Endothelial cell of umbilical vein (primary cell): ENCODE measurements at regions not wholly inside any gene's neighbourhood (a gene's known extent, or its start where the extent isn't known, plus 50 kb on each side); places are given as distances from the start of the nearest gene placed in this dataset.

Source experiments
- BruUV-seq: library from RNA; stranded (reverse); fragments of 400-500 nt; replicated peaks from 2 replicates; lab custom pipeline; 2021; lab: Mats Ljungman, UMichigan
- CTCF ChIA-PET: fragments of 300-600, 350-600 bp; sonication (Branson Sonifier 250); formaldehyde crosslinking; loops from one replicate; lab custom pipeline; 2021; ENCODE audit warnings: antibody characterized with exemption, inconsistent platforms; lab: Charles Lee
- POLR2A ChIA-PET: fragments of 300-600, 350-600 bp; sonication (Branson Sonifier 250); formaldehyde crosslinking; loops from one replicate; lab custom pipeline; 2021; ENCODE audit warnings: antibody characterized with exemption, inconsistent platforms; lab: Charles Lee
- DNase-seq: peaks from one replicate; pipeline ENCODE4 v3.0.0-alpha.2; 2011; ENCODE audit warnings: low read depth, low spot score
- FAIRE-seq: peaks from 2 replicates; lab custom pipeline; 2011; peaks lifted over from hg19 to GRCh38; lab: Jason Lieb, UNC
- H2AFZ ChIP-seq: 2 replicates; pipeline ENCODE4 v1.6.0; 2012; ENCODE audit warnings: low read depth, low read length, control low read depth, inconsistent platforms
- H3K27ac ChIP-seq: 2 replicates; pipeline ENCODE4 v1.5.1; 2011; ENCODE audit warnings: low read depth, mild to moderate bottlenecking, control low read depth, low read length, moderate library complexity; ENCODE audit not compliant: insufficient read depth
- H3K27me3 ChIP-seq, 2 experiments: 2 replicates each; pipeline versions ENCODE4 v1.6.0 to v1.6.1; 2011; ENCODE audit warnings: low read length in 2 of 2, mixed read lengths in 1 of 2; ENCODE audit not compliant: control insufficient read depth in 2 of 2, insufficient read depth in 2 of 2
- H3K36me3 ChIP-seq, 2 experiments: 2 replicates in 1 of 2; 3 replicates in 1 of 2; pipeline ENCODE4 v1.5.1; 2011; ENCODE audit warnings: low read length in 2 of 2, mild to moderate bottlenecking in 1 of 2, moderate library complexity in 1 of 2; ENCODE audit not compliant: control insufficient read depth in 2 of 2, insufficient read depth in 2 of 2; ENCODE audit errors: extremely low read depth in 1 of 2
- H3K4me1 ChIP-seq: 3 replicates; pipeline ENCODE4 v1.5.1; 2011; ENCODE audit warnings: mild to moderate bottlenecking, low read length; ENCODE audit not compliant: control insufficient read depth, insufficient read depth; ENCODE audit errors: extremely low read depth
- H3K4me2 ChIP-seq: 2 replicates; pipeline ENCODE4 v1.6.1; 2011; ENCODE audit warnings: low read length, control low read depth, mixed read lengths; ENCODE audit not compliant: insufficient read depth
- H3K4me3 ChIP-seq, 3 experiments: fragments of 200-600 bp in 1 of 3; sonication (generic), shearing (Covaris generic) in 1 of 3; replicated peaks in 1 of 3; 2 replicates each; pipeline ENCODE4 v1.5.1; 2011 to 2016; ENCODE audit warnings: control low read depth in 3 of 3, low read length in 3 of 3, mild to moderate bottlenecking in 2 of 3, inconsistent platforms in 1 of 3, low read depth in 1 of 3, moderate library complexity in 1 of 3; ENCODE audit not compliant: insufficient read depth in 1 of 3
- H3K79me2 ChIP-seq: 2 replicates; pipeline ENCODE4 v1.6.0; 2012; ENCODE audit warnings: low read length, inconsistent platforms; ENCODE audit not compliant: control insufficient read depth, insufficient read depth
- H3K9ac ChIP-seq: replicated peaks from 2 replicates; pipeline ENCODE3; 2011; ENCODE audit warnings: low read length, control low read depth; ENCODE audit not compliant: insufficient read depth; ENCODE audit errors: extremely low read depth
- H3K9me1 ChIP-seq: replicated peaks from 3 replicates; pipeline ENCODE4 v1.6.0; 2011; ENCODE audit warnings: mild to moderate bottlenecking, low read length; ENCODE audit not compliant: control insufficient read depth, insufficient read depth; ENCODE audit errors: extremely low read depth
- H3K9me3 ChIP-seq: replicated peaks from 2 replicates; pipeline ENCODE4 v1.5.1; 2012; ENCODE audit warnings: low read length, inconsistent platforms; ENCODE audit not compliant: control insufficient read depth, insufficient read depth
- H4K20me1 ChIP-seq: replicated peaks from 2 replicates; pipeline ENCODE3; 2011; ENCODE audit warnings: mild to moderate bottlenecking, low read length; ENCODE audit not compliant: control insufficient read depth, insufficient read depth; ENCODE audit errors: extremely low read depth
- EZH2 ChIP-seq: IDR thresholded peaks from 2 replicates; pipeline ENCODE4 v1.6.1; 2012; ENCODE audit warnings: borderline replicate concordance, low read depth, mild to moderate bottlenecking, moderate library complexity, low read length, inconsistent platforms; ENCODE audit not compliant: severe bottlenecking
- FOS ChIP-seq: IDR thresholded peaks from 2 replicates; pipeline ENCODE4 v1.6.1; 2011; ENCODE audit warnings: mild to moderate bottlenecking, low read length, moderate library complexity, borderline replicate concordance; ENCODE audit not compliant: insufficient read depth
- GATA2 ChIP-seq: IDR thresholded peaks from 2 replicates; pipeline ENCODE4 v1.7.0; 2011; ENCODE audit warnings: low read depth, mild to moderate bottlenecking, moderate library complexity, mixed read lengths, low read length; ENCODE audit not compliant: insufficient read length, insufficient read depth
- JUN ChIP-seq: IDR thresholded peaks from 2 replicates; pipeline ENCODE4 v1.6.1; 2011; ENCODE audit warnings: borderline replicate concordance, low read depth; ENCODE audit not compliant: insufficient read length, insufficient read depth
- MYC ChIP-seq: IDR thresholded peaks from one replicate; pipeline ENCODE4 v1.6.1; 2011; ENCODE audit warnings: mild to moderate bottlenecking, low read depth, low read length
- POLR2A ChIP-seq: IDR thresholded peaks from 2 replicates; pipeline ENCODE4 v1.6.1; 2012; ENCODE audit warnings: low read depth, mild to moderate bottlenecking, control low read depth, low read length
- POLR2AphosphoS5 ChIP-seq: IDR thresholded peaks from 2 replicates; pipeline ENCODE4 v1.6.1; 2012; ENCODE audit warnings: low read depth, mild to moderate bottlenecking, control low read depth, low read length, moderate library complexity; ENCODE audit not compliant: insufficient read depth
- dilution Hi-C: fragments of 300-500 bp; cut with MboI; formaldehyde crosslinking; loops from one replicate; pipeline ENCODE4 v1.15.0; 2019; ENCODE audit warnings: low sequenced_read_pairs; ENCODE audit not compliant: extremely low pct_ligation_motif_present
- intact Hi-C: fragments of 100-400 bp; cut with micrococcal nuclease; formaldehyde crosslinking; loops from one replicate; pipeline ENCODE4 v1.10.0; 2022
- TF ChIP-seq, protein P1 (sequence below), 2 donors: IDR thresholded peaks; 1 replicate in 1 of 2; 2 replicates in 1 of 2; pipeline ENCODE4 v1.5.1; 2011; ENCODE audit warnings: low read length in 2 of 2, mild to moderate bottlenecking in 2 of 2, moderate library complexity in 2 of 2, control low read depth in 1 of 2, inconsistent platforms in 1 of 2, low read depth in 1 of 2; ENCODE audit not compliant: insufficient read depth in 1 of 2; ENCODE audit errors: extremely low read depth in 1 of 2
- TF ChIP-seq, protein P2 (sequence below): IDR thresholded peaks from 2 replicates; pipeline ENCODE4 v1.6.1; 2011; ENCODE audit not compliant: insufficient read depth, insufficient read length

DNA sequence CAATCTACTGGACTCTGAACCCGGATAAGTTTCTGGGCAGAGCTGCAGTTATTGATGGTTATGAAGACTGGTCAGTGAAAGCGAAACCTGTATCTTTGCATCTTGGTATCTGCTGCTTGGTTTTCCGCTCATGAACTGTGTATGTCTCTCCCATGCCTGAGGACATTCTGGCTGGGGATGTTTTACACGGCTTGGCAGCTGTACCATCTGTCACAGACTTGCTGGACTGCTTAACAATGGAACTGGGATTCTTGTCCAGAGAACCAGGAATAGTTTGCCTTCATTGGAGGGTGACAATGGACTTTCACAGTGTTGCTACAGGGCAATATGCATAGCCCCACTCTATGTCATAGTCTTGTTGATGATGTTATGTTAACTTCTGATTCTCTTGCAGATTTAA is 119.9 kb upstream of the TMEM106B start:
- FAIRE-seq (no peak), DNase-seq (no peak)
- dilution Hi-C loops (no loop called here), intact Hi-C loops (no loop called here)
- no peak overlapping the region for H3K27ac ChIP-seq
- H2AFZ ChIP-seq, result no peak overlapping the region
- ChIA-PET CTCF (no interaction called here), POLR2A (no interaction called here)
- TF ChIP-seq POLR2AphosphoS5 (no peak), MYC (no peak), POLR2A (no peak), JUN (no peak), EZH2 (no peak), FOS (no peak), GATA2 (no peak)
- TF ChIP-seq, protein P1, sequence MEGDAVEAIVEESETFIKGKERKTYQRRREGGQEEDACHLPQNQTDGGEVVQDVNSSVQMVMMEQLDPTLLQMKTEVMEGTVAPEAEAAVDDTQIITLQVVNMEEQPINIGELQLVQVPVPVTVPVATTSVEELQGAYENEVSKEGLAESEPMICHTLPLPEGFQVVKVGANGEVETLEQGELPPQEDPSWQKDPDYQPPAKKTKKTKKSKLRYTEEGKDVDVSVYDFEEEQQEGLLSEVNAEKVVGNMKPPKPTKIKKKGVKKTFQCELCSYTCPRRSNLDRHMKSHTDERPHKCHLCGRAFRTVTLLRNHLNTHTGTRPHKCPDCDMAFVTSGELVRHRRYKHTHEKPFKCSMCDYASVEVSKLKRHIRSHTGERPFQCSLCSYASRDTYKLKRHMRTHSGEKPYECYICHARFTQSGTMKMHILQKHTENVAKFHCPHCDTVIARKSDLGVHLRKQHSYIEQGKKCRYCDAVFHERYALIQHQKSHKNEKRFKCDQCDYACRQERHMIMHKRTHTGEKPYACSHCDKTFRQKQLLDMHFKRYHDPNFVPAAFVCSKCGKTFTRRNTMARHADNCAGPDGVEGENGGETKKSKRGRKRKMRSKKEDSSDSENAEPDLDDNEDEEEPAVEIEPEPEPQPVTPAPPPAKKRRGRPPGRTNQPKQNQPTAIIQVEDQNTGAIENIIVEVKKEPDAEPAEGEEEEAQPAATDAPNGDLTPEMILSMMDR (IDR thresholded peaks at IDR 0.05; ENCODE audit: extremely low read depth in 1 of 2, insufficient read depth in 1 of 2, low read depth in 1 of 2, low read length in 2 of 2), result no peak
- TF ChIP-seq, protein P2, sequence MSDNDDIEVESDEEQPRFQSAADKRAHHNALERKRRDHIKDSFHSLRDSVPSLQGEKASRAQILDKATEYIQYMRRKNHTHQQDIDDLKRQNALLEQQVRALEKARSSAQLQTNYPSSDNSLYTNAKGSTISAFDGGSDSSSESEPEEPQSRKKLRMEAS, result no peak
- no peaks in the 10 kb centered on the region for H3K27me3 ChIP-seq
- no peaks in the 10 kb centered on the region for H3K79me2 ChIP-seq
- no peak overlapping the region for H3K9ac ChIP-seq
- no TSS peak for BruUV-seq
- no peaks in the 10 kb centered on the region for H3K4me1 ChIP-seq
- H3K4me2 ChIP-seq, result no peak overlapping the region
- no peaks in the 10 kb centered on the region for H4K20me1 ChIP-seq
- no peaks in the 10 kb centered on the region for H3K9me1 ChIP-seq
- H3K4me3 ChIP-seq, result no peak overlapping the region
- H3K9me3 ChIP-seq, result no peaks in the 10 kb centered on the region
- H3K36me3 ChIP-seq, result no peaks in the 10 kb centered on the region
